DOHH2 (cell line): ENCODE measurements at regions not wholly inside any gene's neighbourhood (a gene's known extent, or its start where the extent isn't known, plus 50 kb on each side); places are given as distances from the start of the nearest gene placed in this dataset.

Experiments used
- H3F3A ChIP-seq: fragments of 200-600 bp; sonication (generic), shearing (Covaris generic); 2 replicates; pipeline ENCODE4 v1.6.0; 2016; ENCODE audit warnings: antibody characterized with exemption, mild to moderate bottlenecking; ENCODE audit not compliant: control insufficient read depth, insufficient read depth
- H3K27ac ChIP-seq: fragments of 200-600 bp; sonication (generic); 2 replicates; pipeline ENCODE4 v1.5.1; 2014; ENCODE audit warnings: low read depth, mild to moderate bottlenecking, low read length, moderate library complexity
- H3K27me3 ChIP-seq: fragments of 200-600 bp; sonication (generic); 2 replicates; pipeline ENCODE4 v1.6.1; 2014; ENCODE audit warnings: mild to moderate bottlenecking, low read length, mixed read lengths; ENCODE audit not compliant: control insufficient read depth
- H3K36me3 ChIP-seq: fragments of 200-600 bp; sonication (generic); 2 replicates; pipeline ENCODE4 v1.6.1; 2014; ENCODE audit warnings: mild to moderate bottlenecking, low read length, moderate library complexity, mixed read lengths; ENCODE audit not compliant: control insufficient read depth
- H3K4me1 ChIP-seq: fragments of 200-600 bp; sonication (generic); 2 replicates; pipeline ENCODE4 v1.6.1; 2014; ENCODE audit warnings: mild to moderate bottlenecking, low read length, mixed read lengths; ENCODE audit not compliant: control insufficient read depth
- H3K4me2 ChIP-seq: fragments of 200-600 bp; sonication (generic); 2 replicates; pipeline ENCODE4 v1.6.0; 2014; ENCODE audit warnings: mild to moderate bottlenecking, low read length, moderate library complexity
- H3K4me3 ChIP-seq: fragments of 200-600 bp; sonication (generic); 2 replicates; pipeline ENCODE4 v1.5.1; 2014; ENCODE audit warnings: mild to moderate bottlenecking, low read length, mixed read lengths
- H3K79me2 ChIP-seq: fragments of 200-600 bp; sonication (generic); 2 replicates; pipeline ENCODE4 v1.6.1; 2014; ENCODE audit warnings: mild to moderate bottlenecking, low read length, mixed read lengths; ENCODE audit not compliant: control insufficient read depth
- H3K9me2 ChIP-seq: fragments of 200-600 bp; sonication (generic); replicated peaks from 2 replicates; pipeline ENCODE4 v1.6.1; 2014; ENCODE audit warnings: mild to moderate bottlenecking, low read length, mixed read lengths; ENCODE audit not compliant: control insufficient read depth
- H3K9me3 ChIP-seq: fragments of 200-600 bp; sonication (generic); 2 replicates; pipeline ENCODE4 v1.6.1; 2014; ENCODE audit warnings: antibody characterized with exemption, low read length, mixed read lengths; ENCODE audit not compliant: control insufficient read depth, insufficient read depth
- H4K20me1 ChIP-seq: fragments of 200-600 bp; sonication (generic); 2 replicates; pipeline ENCODE4 v1.6.0; 2014; ENCODE audit warnings: low read depth, mild to moderate bottlenecking, antibody characterized with exemption, low read length, moderate library complexity; ENCODE audit not compliant: control insufficient read depth, insufficient read depth
- EZH2phosphoT487 ChIP-seq: fragments of 200-600 bp; sonication (generic); IDR thresholded peaks from 2 replicates; pipeline ENCODE4 v1.6.1; 2017; ENCODE audit warnings: borderline replicate concordance, mild to moderate bottlenecking, antibody characterized with exemption, low read length, moderate library complexity, mixed read lengths
- TF ChIP-seq, protein P1 (sequence below): fragments of 200-600 bp; sonication (generic); IDR thresholded peaks from one replicate; pipeline ENCODE4 v1.5.1; 2014; ENCODE audit warnings: antibody characterized with exemption, mild to moderate bottlenecking, low read depth, low read length; ENCODE audit not compliant: poor library complexity, severe bottlenecking

DNA sequence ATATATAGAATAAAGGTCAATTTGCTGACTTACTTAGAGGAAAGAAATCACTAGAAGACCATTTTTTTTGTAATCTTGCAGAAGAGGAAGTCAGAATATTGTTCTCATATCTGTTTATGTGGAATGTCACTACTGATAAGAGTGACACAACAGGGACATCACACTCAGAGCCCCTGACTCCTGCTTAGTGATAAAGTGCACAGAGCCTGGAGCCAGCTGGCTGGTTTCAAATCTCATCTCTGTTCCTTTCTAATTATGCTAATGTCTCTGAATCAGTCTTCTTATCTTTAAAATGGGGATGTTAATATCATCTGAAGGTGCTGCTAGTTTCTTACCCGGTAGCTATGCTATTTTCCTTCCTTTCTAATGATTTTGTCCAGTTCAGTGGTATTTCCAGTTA, 58.6 kb upstream of the LIFR start:
- Histone ChIP-seq H3K4me3 (no peak overlapping the region), H3K36me3 (no peaks in the 10 kb centered on the region), H3K4me2 (no peak overlapping the region), H4K20me1 (no peaks in the 10 kb centered on the region), H3F3A (no peaks in the 10 kb centered on the region), H3K9me3 (no peaks in the 10 kb centered on the region), H3K27me3 (no peaks in the 10 kb centered on the region), H3K9me2 (no peaks in the 10 kb centered on the region), H3K79me2 (no peaks in the 10 kb centered on the region), H3K4me1 (no peaks in the 10 kb centered on the region), H3K27ac (no peak overlapping the region)
- TF ChIP-seq EZH2phosphoT487 = no peak

DNA sequence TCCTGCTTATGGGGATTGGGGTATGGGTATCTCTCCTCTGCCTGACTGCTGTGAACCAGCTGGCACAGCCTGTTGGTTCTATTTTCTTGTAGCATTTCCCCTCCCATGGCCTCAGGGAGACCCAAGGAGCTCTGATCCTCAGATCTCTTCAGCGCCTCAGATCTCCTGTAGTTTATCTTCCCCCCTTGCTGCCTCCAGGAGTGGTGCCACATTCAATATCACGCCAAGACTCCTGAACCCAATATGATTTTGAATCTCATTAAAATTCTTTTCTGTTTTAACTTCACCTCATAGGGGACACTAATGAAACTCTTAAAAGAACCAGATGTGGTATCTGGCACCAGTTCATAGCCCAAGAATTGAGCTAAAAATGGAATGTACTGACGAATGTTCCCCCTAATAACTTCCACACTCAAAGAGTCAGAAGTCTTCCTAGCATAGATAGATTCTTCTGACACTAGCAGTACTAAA, 59.6 kb upstream of the LIFR start:
- Histone ChIP-seq H3K27ac (no peak overlapping the region), H3F3A (no peaks in the 10 kb centered on the region), H3K4me1 (no peaks in the 10 kb centered on the region), H3K9me3 (no peaks in the 10 kb centered on the region), H3K9me2 (no peaks in the 10 kb centered on the region), H3K36me3 (no peaks in the 10 kb centered on the region), H3K4me2 (no peak overlapping the region), H3K27me3 (no peaks in the 10 kb centered on the region), H4K20me1 (no peaks in the 10 kb centered on the region), H3K4me3 (no peak overlapping the region), H3K79me2 (no peaks in the 10 kb centered on the region)
- TF ChIP-seq EZH2phosphoT487 = no peak
- TF ChIP-seq, protein P1, sequence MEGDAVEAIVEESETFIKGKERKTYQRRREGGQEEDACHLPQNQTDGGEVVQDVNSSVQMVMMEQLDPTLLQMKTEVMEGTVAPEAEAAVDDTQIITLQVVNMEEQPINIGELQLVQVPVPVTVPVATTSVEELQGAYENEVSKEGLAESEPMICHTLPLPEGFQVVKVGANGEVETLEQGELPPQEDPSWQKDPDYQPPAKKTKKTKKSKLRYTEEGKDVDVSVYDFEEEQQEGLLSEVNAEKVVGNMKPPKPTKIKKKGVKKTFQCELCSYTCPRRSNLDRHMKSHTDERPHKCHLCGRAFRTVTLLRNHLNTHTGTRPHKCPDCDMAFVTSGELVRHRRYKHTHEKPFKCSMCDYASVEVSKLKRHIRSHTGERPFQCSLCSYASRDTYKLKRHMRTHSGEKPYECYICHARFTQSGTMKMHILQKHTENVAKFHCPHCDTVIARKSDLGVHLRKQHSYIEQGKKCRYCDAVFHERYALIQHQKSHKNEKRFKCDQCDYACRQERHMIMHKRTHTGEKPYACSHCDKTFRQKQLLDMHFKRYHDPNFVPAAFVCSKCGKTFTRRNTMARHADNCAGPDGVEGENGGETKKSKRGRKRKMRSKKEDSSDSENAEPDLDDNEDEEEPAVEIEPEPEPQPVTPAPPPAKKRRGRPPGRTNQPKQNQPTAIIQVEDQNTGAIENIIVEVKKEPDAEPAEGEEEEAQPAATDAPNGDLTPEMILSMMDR = no peak

DNA sequence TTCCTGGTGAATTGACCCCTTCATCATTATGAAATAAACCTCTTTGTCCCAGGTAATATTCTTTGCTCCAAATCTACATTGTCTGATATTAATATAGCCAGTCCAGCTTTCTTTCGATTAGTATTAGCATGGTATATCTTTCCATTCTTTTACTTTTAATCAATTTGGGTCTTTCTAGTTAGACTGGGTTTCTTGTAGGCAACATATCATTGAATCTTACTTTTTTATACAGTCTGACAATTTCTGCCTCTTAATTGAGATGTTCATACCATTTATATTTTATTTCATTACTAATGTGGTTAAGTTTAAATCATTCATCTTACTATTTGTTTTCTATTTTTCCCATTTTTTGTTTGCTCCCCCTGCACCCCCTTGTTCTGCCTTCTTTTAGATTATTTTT, 61.7 kb upstream of the LIFR start:
- no peaks in the 10 kb centered on the region for H3K27me3 ChIP-seq
- H3K36me3 ChIP-seq = no peaks in the 10 kb centered on the region
- no peaks in the 10 kb centered on the region for H3K4me1 ChIP-seq
- no peaks in the 10 kb centered on the region for H3K79me2 ChIP-seq
- H3K9me3 ChIP-seq = no peaks in the 10 kb centered on the region
- H3K27ac ChIP-seq = no peak overlapping the region
- no peak overlapping the region for H3K4me3 ChIP-seq
- no peaks in the 10 kb centered on the region for H3K9me2 ChIP-seq
- H4K20me1 ChIP-seq = no peaks in the 10 kb centered on the region
- no peak for TF ChIP-seq EZH2phosphoT487
- TF ChIP-seq, protein P1 = no peak
- H3F3A ChIP-seq = no peaks in the 10 kb centered on the region
- H3K4me2 ChIP-seq = no peak overlapping the region

DNA sequence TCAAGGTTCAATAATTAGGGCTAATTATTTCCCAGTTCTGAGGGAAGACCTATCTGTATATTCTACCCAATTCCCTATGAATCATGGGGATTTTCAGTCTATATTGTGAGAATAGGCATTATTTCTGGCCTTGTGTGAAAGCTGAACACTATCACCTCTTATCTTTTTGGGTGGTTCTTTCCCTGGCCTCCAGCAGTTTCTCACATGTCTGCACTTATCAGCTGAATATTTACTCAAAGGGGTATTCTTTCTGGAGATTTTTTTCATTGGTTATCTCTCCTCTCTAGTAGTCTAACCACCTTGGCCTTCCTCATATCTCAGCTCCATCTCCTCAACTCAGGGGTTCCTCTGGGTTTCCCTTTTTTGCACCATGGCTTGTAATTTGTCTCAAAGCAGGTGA, 64.9 kb upstream of the LIFR start:
- H3F3A ChIP-seq = no peaks in the 10 kb centered on the region
- H3K9me2 ChIP-seq = no peaks in the 10 kb centered on the region
- H3K4me2 ChIP-seq = no peak overlapping the region
- no peaks in the 10 kb centered on the region for H3K27me3 ChIP-seq
- H3K79me2 ChIP-seq = no peaks in the 10 kb centered on the region
- no peak for TF ChIP-seq EZH2phosphoT487
- TF ChIP-seq, protein P1 = no peak
- H3K9me3 ChIP-seq = no peaks in the 10 kb centered on the region
- no peak overlapping the region for H3K4me3 ChIP-seq
- H3K4me1 ChIP-seq = no peaks in the 10 kb centered on the region
- no peaks in the 10 kb centered on the region for H3K36me3 ChIP-seq
- H3K27ac ChIP-seq = no peak overlapping the region
- H4K20me1 ChIP-seq = no peaks in the 10 kb centered on the region
